Neural crest cell (in vitro differentiated cells): ENCODE measurements at regions not wholly inside any gene's neighbourhood (a gene's known extent, or its start where the extent isn't known, plus 50 kb on each side); places are given as distances from the start of the nearest gene placed in this dataset.
"Not testable (repeated sequence)": the region's sequence is repeated elsewhere in the genome, so short reads cannot be mapped to it uniquely, and the experiment has no call there.

Experiments
- DNase-seq: peaks from one replicate; pipeline ENCODE4 v3.0.0; 2021; ENCODE audit warnings: low read depth, mixed read lengths, low spot score
- H3K27ac Mint-ChIP-seq: one replicate; pipeline ENCODE4 v1.8.0; 2021; ENCODE audit warnings: mild to moderate bottlenecking, mixed read lengths; ENCODE audit not compliant: unreplicated experiment
- H3K27me3 Mint-ChIP-seq: 2 replicates; pipeline ENCODE4 v1.8.0; 2021; ENCODE audit warnings: low read depth, mild to moderate bottlenecking, mixed read lengths
- H3K36me3 Mint-ChIP-seq: 2 replicates; pipeline ENCODE4 v1.8.0; 2021; ENCODE audit warnings: low read depth, mild to moderate bottlenecking, mixed read lengths
- H3K4me1 Mint-ChIP-seq: 2 replicates; pipeline ENCODE4 v1.8.0; 2021; ENCODE audit warnings: mixed read lengths
- H3K4me3 Mint-ChIP-seq: one replicate; pipeline ENCODE4 v1.8.0; 2021; ENCODE audit warnings: mild to moderate bottlenecking, mixed read lengths
- H3K9me3 Mint-ChIP-seq: 2 replicates; pipeline ENCODE4 v1.8.0; 2021; ENCODE audit warnings: mixed read lengths
- TF ChIP-seq, protein P1 (sequence below): fragments of 200-600 bp; sonication (generic); conservative IDR thresholded peaks from 2 replicates; pipeline ENCODE4 v1.5.0; 2021; ENCODE audit warnings: antibody characterized with exemption, mild to moderate bottlenecking

DNA sequence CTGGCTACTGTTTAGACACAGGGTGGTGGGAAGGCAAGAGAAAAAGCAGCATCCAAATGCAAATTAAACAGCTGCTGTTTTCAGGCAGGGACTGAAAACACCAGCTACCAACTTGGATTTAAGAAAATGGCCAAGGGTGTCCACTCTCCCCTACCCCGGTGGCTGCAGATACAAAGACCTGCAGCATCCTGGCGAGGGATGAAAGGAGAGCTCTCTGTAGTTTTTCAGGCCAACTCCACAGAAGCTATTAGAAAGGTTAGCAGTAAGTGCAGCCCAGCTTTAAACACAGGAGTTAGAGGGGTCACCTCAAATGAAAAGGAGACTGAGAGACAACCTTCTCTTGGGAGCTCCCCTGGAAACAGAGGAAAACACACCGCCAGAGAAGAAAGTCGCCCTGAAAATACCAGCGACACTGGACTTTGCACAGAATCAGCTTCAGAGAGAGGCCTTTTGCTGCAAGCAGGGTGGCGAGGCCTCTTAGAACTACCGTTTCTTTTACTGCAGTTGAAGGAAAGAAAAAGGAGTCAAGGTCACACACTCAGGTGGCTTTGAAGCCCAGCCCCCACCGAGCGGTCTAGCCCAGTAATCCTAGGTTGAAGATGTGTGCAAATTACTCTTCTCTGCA, 74.4 kb upstream of the TIAM1 start:
- no peak for DNase-seq
- H3K4me3 Mint-ChIP-seq: no peak overlapping the region
- H3K4me1 Mint-ChIP-seq: peaks cover 14% of the 10 kb centered on the region
- TF ChIP-seq, protein P1, sequence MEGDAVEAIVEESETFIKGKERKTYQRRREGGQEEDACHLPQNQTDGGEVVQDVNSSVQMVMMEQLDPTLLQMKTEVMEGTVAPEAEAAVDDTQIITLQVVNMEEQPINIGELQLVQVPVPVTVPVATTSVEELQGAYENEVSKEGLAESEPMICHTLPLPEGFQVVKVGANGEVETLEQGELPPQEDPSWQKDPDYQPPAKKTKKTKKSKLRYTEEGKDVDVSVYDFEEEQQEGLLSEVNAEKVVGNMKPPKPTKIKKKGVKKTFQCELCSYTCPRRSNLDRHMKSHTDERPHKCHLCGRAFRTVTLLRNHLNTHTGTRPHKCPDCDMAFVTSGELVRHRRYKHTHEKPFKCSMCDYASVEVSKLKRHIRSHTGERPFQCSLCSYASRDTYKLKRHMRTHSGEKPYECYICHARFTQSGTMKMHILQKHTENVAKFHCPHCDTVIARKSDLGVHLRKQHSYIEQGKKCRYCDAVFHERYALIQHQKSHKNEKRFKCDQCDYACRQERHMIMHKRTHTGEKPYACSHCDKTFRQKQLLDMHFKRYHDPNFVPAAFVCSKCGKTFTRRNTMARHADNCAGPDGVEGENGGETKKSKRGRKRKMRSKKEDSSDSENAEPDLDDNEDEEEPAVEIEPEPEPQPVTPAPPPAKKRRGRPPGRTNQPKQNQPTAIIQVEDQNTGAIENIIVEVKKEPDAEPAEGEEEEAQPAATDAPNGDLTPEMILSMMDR: no peak
- no peaks in the 10 kb centered on the region for H3K27me3 Mint-ChIP-seq
- H3K27ac Mint-ChIP-seq: no peak overlapping the region
- peaks cover 2% of the 10 kb centered on the region for H3K9me3 Mint-ChIP-seq
- peaks cover 2% of the 10 kb centered on the region for H3K36me3 Mint-ChIP-seq

DNA sequence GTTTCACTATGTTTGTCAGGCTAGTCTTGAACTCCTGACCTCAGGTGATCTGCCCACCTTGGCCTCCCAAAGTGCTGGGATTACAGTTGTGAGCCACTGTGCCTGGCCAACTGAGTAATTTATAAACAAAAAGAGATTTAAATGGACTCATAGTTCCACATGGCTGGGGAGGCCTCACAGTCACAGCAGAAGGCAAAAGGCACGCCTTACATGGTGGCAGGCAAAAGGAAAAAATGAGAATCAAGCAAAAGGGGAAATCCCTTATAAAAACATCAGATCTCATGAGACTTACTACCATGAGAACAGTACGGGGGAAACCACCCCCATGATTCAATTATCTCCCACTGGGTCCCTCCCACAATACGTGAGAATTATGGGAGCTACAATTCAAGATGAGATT, 73.2 kb upstream of the TIAM1 start:
- H3K4me3 Mint-ChIP-seq, H3K36me3 Mint-ChIP-seq, DNase-seq, H3K9me3 Mint-ChIP-seq, H3K27me3 Mint-ChIP-seq, H3K27ac Mint-ChIP-seq: not testable (repeated sequence)
- H3K4me1 Mint-ChIP-seq: peaks cover 14% of the 10 kb centered on the region

DNA sequence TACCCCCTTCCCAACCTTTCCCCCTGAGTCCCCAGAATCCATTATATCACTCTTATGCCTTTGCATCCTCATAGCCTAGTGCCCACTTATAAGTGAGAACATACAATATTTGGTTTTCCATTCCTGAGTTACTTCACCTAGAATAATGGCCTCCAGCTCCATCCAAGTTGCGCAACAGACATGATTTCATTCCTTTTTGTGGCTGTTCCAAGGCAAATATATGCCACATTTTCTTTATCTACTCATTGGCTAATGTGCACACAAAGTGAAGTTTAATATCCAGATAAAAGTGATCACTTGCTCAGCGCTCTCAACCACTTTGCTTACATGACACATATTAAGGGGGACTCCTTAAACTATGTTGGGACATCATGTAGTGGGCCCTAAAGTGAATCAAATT, 72.4 kb upstream of the TIAM1 start:
- Mint-ChIP-seq H3K4me3 (no peak overlapping the region), H3K36me3 (peaks cover 3% of the 10 kb centered on the region), H3K9me3 (no peaks in the 10 kb centered on the region), H3K27ac (no peak overlapping the region), H3K4me1 (peaks cover 14% of the 10 kb centered on the region), H3K27me3 (no peaks in the 10 kb centered on the region)
- no peak for DNase-seq
- TF ChIP-seq, protein P1: no peak

DNA sequence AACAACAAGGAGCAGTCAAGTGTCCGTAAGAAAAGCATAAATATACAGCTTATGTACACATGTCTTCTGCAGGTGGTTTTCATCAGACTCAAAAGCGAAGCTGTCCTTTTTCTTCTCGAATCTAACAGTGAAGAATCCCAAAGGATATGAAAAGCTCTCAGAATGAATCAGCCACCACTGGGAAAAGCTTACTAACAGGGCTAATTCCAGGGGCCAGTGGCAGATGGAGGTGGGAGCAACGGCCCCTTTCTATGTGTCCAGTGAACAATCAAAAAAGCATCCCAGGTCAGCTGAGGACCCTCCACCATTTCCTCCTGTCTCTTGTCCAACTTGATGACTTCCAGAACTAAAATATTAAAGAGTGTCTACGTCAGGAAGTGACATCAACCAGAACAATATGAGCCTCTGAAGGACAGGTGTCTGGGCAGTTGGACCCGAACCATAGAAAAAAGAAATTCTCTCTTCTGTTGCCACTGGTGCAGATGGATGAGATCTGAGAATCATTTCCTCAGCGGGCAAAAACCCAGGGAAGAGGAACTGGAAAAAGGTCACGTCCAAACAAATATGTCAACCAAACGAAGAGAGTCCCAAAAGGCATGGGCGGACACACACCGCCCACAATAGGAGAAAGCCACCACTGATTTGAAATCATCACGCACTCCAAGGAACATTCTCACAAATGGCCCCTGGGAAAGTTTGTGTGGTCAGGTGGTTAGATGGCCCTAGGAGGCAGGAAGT, 70.4 kb upstream of the TIAM1 start:
- Mint-ChIP-seq H3K36me3 (peaks cover 3% of the 10 kb centered on the region), H3K9me3 (no peaks in the 10 kb centered on the region), H3K27ac (no peak overlapping the region), H3K4me3 (no peak overlapping the region), H3K27me3 (no peaks in the 10 kb centered on the region), H3K4me1 (peaks cover 10% of the 10 kb centered on the region)
- no peak for DNase-seq
- TF ChIP-seq, protein P1: no peak

DNA sequence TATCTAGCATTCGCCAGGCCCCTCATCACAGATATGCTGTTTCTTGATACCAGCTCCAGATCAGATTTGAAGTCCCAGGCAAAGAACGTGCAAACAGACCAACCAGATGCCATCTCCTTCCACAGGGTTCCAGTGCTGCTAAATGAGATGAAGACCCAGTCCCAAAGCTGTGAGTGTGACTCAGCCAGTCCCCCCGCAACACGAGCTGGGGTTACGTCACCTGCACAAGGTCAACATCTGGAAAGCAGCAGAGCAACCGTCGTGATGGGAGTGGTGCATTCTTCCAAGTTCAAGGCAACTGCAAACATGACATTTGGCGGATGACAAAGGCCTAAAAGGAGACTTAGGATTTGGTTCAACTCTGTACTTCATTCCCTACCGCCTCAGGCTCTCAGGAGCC, 69.6 kb upstream of the TIAM1 start:
- Mint-ChIP-seq H3K27me3 (no peaks in the 10 kb centered on the region), H3K4me3 (no peak overlapping the region), H3K4me1 (peaks cover 5% of the 10 kb centered on the region), H3K36me3 (peaks cover 3% of the 10 kb centered on the region), H3K9me3 (no peaks in the 10 kb centered on the region), H3K27ac (no peak overlapping the region)
- DNase-seq: no peak
- TF ChIP-seq, protein P1: no peak

DNA sequence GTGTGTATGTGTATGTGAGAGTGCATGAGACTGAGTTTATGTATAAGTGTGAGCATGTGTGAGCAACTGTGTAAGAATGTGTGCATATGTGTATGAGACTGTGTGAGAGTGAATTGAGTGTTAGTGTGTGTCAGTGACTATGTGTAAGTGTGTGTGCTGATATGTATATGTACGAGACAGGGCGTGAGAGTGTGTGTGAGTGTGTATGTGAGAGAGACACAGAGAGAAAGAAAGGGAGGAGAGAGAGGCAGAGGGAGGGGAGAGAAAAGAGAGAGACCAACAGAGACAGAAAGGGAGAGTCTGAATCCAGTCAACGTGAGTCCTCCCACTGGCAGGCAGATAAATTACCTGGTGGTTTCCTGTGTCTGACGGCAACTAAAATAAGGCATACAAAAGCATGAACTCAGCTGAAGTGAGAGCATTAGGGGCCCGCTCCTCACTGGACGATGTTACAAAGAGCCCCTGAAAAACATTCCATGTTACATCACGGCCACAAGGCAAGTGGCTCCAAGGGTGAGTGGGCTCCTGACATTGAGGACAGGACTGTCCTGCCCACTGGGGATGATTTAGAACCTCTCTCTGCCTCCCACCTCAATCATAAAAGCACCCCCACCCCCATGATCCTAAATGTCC, 66.6 kb upstream of the TIAM1 start:
- Mint-ChIP-seq H3K4me1 (peaks cover 11% of the 10 kb centered on the region), H3K27me3 (no peaks in the 10 kb centered on the region), H3K27ac (no peak overlapping the region), H3K9me3 (no peaks in the 10 kb centered on the region), H3K4me3 (no peak overlapping the region), H3K36me3 (peaks cover 3% of the 10 kb centered on the region)
- TF ChIP-seq, protein P1: no peak
- no peak for DNase-seq
